ENCODE measurements at regions not wholly inside any gene's neighbourhood (a gene's known extent, or its start where the extent isn't known, plus 50 kb on each side); places are given as distances from the start of the nearest gene placed in this dataset.

- Histone ChIP-seq H3F3A (ENCODE audit: insufficient read depth, low read depth) (no peaks in the 10 kb centered on the region), H3K4me3 (no peak overlapping the region), H3K4me1 (replicated peaks; ENCODE audit: insufficient read depth) (no peaks in the 10 kb centered on the region), H3K79me2 (ENCODE audit: low read depth) (no peaks in the 10 kb centered on the region), H3K9me2 (ENCODE audit: insufficient read depth) (no peaks in the 10 kb centered on the region), H3K4me2 (no peak overlapping the region), H3K27me3 (ENCODE audit: insufficient read depth, low read depth) (no peaks in the 10 kb centered on the region), H3K36me3 (ENCODE audit: low read depth) (no peaks in the 10 kb centered on the region), H3K9me3 (ENCODE audit: insufficient read depth, low read depth) (no peaks in the 10 kb centered on the region), H3K27ac (no peak overlapping the region), H2AFZ (no peak overlapping the region), H4K20me1 (ENCODE audit: insufficient read depth) (no peaks in the 10 kb centered on the region)
- DNase-seq, result no peak
- POLR2A ChIA-PET (ENCODE audit: unreplicated experiment), result no interaction called here
- no TSS peak for BruUV-seq (replicated peaks)
- intact Hi-C loops (cut with micrococcal nuclease; ENCODE audit: unreplicated experiment), result no loop called here
- CTCF ChIA-PET, result no interaction called here
- TF ChIP-seq EZH2 (IDR thresholded peaks at IDR 0.05; ENCODE audit: low read depth), result no peak
- TF ChIP-seq, protein P1, sequence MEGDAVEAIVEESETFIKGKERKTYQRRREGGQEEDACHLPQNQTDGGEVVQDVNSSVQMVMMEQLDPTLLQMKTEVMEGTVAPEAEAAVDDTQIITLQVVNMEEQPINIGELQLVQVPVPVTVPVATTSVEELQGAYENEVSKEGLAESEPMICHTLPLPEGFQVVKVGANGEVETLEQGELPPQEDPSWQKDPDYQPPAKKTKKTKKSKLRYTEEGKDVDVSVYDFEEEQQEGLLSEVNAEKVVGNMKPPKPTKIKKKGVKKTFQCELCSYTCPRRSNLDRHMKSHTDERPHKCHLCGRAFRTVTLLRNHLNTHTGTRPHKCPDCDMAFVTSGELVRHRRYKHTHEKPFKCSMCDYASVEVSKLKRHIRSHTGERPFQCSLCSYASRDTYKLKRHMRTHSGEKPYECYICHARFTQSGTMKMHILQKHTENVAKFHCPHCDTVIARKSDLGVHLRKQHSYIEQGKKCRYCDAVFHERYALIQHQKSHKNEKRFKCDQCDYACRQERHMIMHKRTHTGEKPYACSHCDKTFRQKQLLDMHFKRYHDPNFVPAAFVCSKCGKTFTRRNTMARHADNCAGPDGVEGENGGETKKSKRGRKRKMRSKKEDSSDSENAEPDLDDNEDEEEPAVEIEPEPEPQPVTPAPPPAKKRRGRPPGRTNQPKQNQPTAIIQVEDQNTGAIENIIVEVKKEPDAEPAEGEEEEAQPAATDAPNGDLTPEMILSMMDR (conservative IDR thresholded peaks at IDR 0.05), result no peak
These were observed 72.9 kb upstream of the NEBL start for GRCh38 chr10:20970044-20970443.

DNA sequence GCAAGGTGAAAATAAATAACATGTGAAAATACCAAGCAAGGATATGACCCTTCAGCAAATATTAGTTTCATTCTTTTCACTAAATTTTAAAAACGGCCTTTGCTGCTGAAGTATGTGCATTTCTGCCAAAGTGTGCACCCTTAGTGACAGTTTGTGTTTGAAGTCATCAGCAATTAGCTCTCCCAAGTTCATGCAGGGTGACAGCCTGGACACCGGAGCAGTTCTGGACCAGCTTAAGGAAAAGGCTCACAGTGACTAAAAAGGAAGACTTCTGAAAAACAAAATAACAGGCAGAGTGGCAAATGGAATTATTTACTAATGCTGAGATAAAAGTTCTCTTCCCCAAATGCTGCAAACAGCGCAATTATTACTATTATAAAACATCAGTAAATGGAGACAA, 69.3 kb upstream of the NEBL start:
- no peaks in the 10 kb centered on the region for H3K9me2 ChIP-seq (ENCODE audit: insufficient read depth)
- no peak for DNase-seq
- H3F3A ChIP-seq (ENCODE audit: insufficient read depth, low read depth), result no peaks in the 10 kb centered on the region
- H3K4me3 ChIP-seq, result no peak overlapping the region
- H3K9me3 ChIP-seq (ENCODE audit: insufficient read depth, low read depth), result no peaks in the 10 kb centered on the region
- no peak overlapping the region for H3K27ac ChIP-seq
- no peaks in the 10 kb centered on the region for H3K4me1 ChIP-seq (replicated peaks; ENCODE audit: insufficient read depth)
- no peaks in the 10 kb centered on the region for H4K20me1 ChIP-seq (ENCODE audit: insufficient read depth)
- no peak for TF ChIP-seq EZH2 (IDR thresholded peaks at IDR 0.05; ENCODE audit: low read depth)
- TF ChIP-seq, protein P1 (conservative IDR thresholded peaks at IDR 0.05), result no peak
- H3K27me3 ChIP-seq (ENCODE audit: insufficient read depth, low read depth), result no peaks in the 10 kb centered on the region
- H3K36me3 ChIP-seq (ENCODE audit: low read depth), result no peaks in the 10 kb centered on the region
- H2AFZ ChIP-seq, result no peak overlapping the region
- no peaks in the 10 kb centered on the region for H3K79me2 ChIP-seq (ENCODE audit: low read depth)
- H3K4me2 ChIP-seq, result no peak overlapping the region
- POLR2A ChIA-PET (ENCODE audit: unreplicated experiment), result no interaction called here
- CTCF ChIA-PET, result no interaction called here
- intact Hi-C loops (cut with micrococcal nuclease; ENCODE audit: unreplicated experiment), result no loop called here
- no TSS peak for BruUV-seq (replicated peaks)

DNA sequence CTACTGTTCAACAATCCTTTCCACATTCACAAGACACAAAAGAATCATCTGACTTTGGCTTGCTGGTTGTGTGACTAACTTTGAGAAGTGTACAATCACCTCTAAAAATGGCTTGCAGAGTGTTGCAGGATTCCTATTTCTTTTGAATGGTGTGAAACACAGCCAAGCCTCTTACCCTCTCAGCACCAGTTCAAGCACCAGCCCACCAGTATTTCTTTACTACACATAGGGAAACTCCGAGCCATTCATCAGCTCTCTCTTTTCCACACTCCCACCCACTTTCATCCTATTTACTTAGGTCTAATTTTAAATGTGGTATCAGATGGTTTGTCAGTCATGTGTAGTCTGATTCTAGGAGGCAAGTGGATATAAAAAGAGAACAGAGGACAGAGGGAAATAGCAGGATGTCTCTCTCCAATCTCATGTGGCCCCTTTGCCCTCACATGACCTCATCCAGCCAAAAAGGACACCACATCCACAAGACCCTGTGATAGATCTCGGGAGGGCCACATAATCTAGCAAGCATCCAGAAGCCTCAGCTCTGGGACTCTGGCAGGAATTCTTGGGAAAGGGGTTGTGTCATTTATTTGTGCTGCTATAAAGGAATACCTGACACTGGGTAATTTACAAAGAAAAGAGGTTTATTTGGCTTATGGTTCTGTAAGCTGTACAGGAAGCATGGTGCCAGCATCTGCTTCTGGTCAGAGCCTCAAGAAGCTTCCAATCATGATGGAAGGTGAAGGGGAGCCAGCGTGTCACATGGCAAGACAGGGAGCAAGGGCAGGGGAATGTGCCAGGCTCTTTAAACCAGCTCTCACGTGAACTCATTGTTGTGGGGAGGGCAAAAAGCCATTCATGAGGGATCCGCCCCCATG, 66.8 kb upstream of the NEBL start:
- CTCF ChIA-PET, result no interaction called here
- Histone ChIP-seq H3K4me1 (replicated peaks; ENCODE audit: insufficient read depth) (no peaks in the 10 kb centered on the region), H3K4me2 (no peak overlapping the region), H3K4me3 (no peak overlapping the region), H3K9me3 (ENCODE audit: insufficient read depth, low read depth) (no peaks in the 10 kb centered on the region), H3F3A (ENCODE audit: insufficient read depth, low read depth) (no peaks in the 10 kb centered on the region), H3K79me2 (ENCODE audit: low read depth) (no peaks in the 10 kb centered on the region), H3K27me3 (ENCODE audit: insufficient read depth, low read depth) (no peaks in the 10 kb centered on the region), H3K36me3 (ENCODE audit: low read depth) (no peaks in the 10 kb centered on the region), H4K20me1 (ENCODE audit: insufficient read depth) (no peaks in the 10 kb centered on the region), H3K9me2 (ENCODE audit: insufficient read depth) (no peaks in the 10 kb centered on the region), H2AFZ (no peak overlapping the region), H3K27ac (no peak overlapping the region)
- TF ChIP-seq EZH2 (IDR thresholded peaks at IDR 0.05; ENCODE audit: low read depth), result no peak
- TF ChIP-seq, protein P1 (conservative IDR thresholded peaks at IDR 0.05), result no peak
- intact Hi-C loops (cut with micrococcal nuclease; ENCODE audit: unreplicated experiment), result no loop called here
- no TSS peak for BruUV-seq (replicated peaks)
- no peak for DNase-seq
- POLR2A ChIA-PET (ENCODE audit: unreplicated experiment), result no interaction called here
